ENCODE measurements at regions not wholly inside any gene's neighbourhood (a gene's known extent, or its start where the extent isn't known, plus 50 kb on each side); places are given as distances from the start of the nearest gene placed in this dataset.

DNA sequence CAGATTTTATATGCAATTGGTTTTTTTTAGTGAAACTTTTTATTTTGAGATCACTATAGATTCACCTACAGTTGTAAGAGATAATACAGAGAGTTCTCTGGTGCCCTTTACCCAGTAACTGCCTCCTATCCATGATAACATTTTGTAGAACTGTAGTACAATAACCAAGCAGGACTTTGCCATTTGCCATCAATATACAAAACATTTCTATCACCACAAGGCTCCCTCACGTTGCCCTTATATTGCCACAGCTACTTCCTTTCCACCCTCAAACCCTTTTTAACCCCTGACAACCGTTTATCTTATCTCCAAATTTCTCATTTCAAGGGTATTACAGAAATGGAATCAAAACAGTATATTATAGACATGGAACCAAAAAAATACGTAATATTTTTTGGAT lies 130.7 kb upstream of the GOLGA6L4 start:
- no peak for TF ChIP-seq CTCF (IDR thresholded peaks at IDR 0.05; ENCODE audit: low read depth, low read length)
- no peak for TF ChIP-seq EZH2phosphoT487 (IDR thresholded peaks at IDR 0.05; ENCODE audit: low read depth)
